ENCODE measurements at regions not wholly inside any gene's neighbourhood (a gene's known extent, or its start where the extent isn't known, plus 50 kb on each side); places are given as distances from the start of the nearest gene placed in this dataset.

DNA sequence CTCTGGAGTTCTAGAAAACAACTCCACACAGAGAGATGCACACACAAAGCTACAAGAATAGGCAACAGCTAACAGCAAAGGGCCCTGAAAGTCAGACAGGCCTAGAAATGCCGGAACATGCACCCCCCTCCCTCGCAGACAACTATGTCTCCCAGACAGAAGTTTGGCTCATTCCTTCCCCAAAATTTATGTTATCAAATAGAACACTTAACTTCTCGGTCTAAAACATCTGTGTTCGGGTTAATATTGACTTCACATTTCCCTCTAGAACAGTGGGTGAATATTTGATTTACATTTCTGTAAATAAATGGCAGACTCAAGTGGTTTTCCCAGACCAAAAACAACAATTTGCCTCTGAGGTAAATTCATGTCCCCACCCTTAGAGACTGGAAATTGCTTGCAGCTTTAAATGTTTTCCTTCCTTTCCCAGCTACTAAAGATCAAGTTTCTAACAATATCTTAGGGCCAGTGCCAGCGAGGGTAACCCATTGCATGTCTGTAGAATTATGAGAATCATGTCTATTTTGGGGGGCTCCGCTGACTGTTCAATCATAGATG lies 92.5 kb upstream of the INHBA start:
- DNase-seq (ENCODE audit: low read depth), result peak; percentile 68

DNA sequence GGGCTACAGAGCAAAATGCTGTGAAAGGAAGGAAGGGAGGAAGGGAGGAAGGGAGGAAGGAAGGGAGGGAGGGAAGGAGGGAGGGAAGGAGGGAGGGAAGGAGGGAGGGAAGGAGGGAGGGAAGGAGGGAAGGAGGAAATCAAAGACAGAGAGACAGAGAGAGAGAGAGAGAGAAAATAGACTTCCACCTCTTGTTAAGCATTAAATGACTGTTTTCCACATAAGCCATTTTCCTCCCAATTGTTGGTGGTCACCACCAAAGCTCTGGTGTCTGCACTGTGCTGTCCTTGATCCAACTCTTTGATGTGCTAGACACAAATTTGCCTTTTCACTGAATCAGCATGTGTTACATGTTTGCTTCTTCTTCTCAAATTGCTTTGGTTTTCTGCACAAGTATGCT lies 90.7 kb upstream of the INHBA start:
- no peak for DNase-seq (ENCODE audit: low read depth)

DNA sequence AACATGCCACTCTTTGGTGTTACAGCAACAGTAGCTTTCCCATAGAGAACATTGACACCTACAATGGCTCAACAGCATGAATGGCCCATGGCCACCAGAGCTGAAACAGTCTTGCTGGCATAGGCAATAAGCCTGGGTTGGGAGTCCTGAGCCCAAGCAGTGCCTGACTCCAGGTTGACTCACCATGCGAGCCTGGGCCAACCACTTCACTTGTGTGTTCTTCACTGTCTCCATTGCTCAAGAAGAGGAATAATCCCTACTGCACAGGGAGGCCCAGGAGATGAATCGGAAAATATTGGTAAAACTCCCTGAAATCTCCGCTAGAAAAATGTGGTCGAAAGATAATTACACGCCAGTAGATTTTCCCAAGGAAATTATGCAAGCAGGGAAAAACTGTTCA lies 89.2 kb upstream of the INHBA start:
- peak; percentile 21 for DNase-seq (ENCODE audit: low read depth)

DNA sequence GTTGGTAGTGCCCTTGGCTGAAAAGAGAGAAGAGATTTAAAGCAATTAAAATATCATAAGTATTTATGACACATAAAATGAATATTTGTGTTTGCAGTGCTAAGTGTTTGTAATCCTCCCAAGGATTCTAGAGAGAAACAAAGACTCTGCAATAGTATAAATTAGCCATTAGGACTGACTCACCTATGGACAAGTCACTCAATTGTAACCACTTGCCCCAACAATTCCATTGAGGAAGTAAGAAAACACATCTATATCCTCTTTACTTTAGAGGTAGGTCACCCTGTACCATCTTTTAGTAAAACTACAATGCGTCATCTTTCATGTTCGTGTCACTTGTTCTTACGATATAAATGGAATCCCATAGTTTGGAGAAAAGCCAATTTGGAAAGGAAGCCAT lies 85.7 kb upstream of the INHBA start:
- peak; percentile 85 for DNase-seq (ENCODE audit: low read depth)

DNA sequence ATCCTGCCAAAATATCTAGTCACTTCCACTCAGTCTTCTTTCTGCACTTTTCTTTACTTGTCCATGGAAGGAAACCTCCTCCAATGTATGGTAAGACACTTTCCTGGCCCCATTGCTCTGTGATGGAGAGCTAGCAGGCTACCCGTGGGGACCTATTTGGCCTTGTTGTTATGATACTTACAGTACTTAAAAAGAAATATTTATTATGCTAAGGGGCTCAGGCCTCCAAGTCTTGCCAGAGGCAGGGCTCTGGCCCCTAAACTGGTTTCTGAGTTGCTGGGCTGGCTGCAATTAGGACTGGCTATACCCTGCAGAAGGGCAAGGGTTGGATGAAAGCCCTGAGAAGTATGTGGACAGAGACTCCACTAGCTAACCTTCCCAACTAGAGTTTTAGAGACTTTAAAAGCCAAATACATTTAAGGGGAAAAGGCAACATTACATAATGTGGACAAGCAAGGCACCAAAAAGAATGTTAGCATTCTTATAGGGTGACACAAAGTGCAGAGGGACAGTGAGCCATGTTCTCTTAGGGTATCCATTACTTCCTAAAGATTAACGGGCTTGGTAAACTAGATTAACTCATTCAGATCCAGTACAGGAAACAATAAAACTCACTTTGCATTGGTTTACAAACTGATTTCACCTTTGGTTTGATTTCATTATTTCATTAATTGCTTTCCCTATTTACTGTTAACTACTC lies 84.9 kb upstream of the INHBA start:
- DNase-seq (ENCODE audit: low read depth), result peak; percentile 51

DNA sequence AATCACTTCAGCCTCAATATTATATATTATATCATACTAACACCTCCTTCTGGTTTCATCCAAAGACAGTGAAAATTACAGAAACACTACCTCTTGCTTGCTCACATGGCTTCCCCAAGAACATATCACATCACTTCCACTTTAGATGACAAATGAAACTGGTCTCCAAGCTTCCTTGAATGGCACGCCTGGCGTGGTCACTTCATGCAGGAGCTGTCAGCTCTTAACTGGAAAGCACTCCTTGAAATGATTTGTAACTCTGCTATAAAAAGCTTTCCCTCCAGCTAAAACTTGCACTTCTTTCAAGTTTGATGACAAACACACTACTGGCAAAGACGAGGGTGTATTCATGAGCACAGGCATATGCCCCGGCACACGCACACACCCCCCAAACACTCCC lies 84.1 kb upstream of the INHBA start:
- peak; percentile 31 for DNase-seq (ENCODE audit: low read depth)

DNA sequence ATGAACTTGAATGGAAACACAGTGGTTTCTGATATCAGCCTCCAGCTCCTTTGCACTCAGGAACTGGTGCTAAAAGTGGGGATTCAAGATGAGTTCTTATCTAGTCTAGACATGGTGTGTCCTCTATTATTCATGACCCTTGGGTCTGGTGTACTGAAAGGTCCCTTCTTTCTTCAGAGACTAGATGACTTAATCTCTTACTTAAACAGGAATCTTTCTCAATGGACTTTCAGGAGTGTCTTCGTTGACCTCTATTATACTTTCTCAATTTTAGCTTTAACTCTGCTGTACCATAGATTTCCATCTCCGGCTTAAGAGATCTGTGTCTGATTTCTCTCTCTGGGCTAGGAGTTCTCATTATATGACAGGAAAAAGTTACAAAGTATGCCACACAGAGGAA lies 83.5 kb upstream of the INHBA start:
- no peak for DNase-seq (ENCODE audit: low read depth)

DNA sequence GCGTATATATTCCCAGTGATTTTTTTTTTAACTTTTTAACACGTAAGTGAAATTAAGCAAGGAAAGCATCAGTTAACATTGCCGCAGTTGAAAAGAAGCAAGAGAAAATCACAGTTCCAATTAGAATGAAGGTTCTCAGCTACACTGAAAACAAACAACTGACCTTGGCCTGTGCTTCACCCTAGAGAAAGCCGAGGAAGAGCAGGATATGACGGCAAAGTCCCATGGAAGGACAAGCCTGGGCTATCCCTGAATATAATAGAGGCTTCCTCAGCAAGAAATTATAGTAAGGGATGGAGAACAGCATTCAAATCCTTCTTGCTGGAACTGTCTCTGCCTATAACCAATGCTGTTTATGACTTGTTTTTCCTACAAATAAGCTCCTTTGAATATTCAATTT lies 83.0 kb upstream of the INHBA start:
- no peak for DNase-seq (ENCODE audit: low read depth)

DNA sequence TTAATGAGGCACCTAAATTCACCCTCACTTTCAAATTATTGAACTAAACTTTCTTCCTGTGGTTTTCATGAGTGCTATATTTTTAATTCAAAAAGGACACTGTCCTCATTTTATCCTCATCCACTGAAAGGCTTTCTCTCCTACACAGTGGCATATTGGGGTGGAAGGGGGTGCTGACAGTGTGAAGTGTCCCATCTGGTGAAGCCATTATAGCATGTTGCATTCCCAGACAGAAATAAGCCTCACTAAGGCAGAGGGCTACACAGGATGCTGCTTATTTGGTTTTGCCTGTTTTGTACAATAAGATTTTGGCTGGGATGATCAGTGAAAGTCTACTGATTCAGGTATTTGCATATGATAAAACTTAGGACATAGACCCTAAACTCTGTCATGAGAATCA lies 82.4 kb upstream of the INHBA start:
- DNase-seq (ENCODE audit: low read depth), result no peak

DNA sequence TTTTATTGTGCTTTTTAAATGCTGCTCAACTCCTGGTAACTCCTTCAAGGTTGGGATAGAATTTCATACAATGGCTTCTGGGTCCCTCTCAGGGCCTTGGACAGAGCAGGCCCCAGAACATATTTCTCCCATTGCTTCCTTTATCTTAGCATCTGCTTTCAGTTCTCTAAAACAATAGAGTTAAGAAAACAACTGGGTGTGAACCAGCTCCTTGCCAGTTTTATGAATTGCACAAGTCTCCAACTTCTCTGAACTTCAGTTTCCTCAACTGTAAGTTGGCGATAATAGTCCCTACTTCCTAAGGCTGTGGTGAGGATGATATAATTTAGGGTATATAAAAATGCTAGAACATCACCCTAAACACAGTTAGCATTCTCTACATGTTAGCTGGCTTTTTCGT lies 77.0 kb upstream of the INHBA start:
- DNase-seq (ENCODE audit: low read depth), result no peak

DNA sequence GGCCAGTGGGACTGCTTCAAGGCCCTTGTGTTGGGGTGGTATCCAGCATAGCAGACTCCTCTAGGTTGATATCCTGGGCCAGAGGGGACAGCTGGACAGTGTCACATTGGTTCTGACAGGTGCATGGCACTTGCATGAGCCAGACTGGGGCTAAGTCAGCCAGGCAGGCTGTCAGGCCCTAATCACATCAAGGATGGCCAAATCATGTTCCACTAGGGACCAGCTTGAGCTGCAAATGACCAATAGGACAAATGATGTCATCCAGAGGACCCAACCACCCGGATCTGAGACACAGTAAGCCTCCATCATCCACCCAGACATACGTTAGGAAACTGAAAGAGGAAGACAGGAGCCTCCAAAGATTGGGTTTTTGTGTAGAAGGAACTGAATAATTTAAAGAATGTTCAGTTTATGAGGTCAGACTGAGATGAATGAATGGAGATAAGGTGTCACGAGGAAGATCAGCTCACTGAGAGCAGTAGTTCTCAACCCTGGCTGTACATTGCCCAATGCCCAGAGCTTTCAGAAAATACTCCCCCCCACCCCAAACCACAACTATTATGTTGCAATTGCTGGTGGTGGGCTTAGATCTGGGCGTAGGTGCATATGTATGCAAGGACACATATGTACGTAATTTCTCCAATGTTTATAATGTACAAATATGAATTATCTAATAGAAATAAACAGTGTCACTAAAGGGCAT lies 75.2 kb upstream of the INHBA start:
- no peak for DNase-seq (ENCODE audit: low read depth)

DNA sequence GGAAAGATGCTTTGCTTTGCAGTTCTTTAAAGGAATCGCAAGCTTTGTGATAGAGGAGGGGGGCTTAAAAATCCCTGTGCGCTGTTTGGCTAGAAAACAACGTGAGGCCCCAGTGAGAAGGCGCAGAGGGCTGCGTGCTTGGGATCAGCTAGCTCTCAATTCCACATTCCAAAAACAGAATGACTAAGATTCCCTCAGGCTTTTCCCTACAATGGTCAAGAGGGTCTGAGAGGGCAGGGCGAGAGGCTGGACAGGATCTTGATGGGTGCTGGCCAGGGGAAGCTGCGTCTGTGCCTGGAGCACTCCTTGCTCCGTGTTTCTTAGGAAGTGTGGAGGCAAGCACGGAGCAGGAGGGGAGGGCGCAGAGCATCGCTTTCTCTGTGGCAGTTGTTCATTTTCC lies 72.1 kb upstream of the INHBA start:
- no peak for DNase-seq (ENCODE audit: low read depth)

DNA sequence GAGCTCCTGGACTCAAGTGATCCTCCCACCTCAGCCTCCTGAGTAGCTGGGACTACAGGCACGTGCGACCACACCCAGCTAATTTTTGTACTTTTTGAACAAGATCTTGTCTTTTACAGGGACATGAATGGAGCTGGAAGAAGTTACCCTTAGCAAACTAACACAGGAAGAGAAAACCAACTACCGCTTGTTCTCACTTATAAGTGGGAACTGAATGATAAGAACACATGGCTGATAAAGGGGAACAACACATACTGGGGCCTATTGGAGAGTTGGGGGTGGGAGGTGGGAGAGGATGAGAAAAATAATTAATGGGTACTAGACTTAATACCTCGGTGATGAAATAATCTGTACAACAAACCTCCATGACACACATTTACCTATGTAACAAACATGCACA lies 70.9 kb upstream of the INHBA start:
- DNase-seq (ENCODE audit: low read depth), result no peak

DNA sequence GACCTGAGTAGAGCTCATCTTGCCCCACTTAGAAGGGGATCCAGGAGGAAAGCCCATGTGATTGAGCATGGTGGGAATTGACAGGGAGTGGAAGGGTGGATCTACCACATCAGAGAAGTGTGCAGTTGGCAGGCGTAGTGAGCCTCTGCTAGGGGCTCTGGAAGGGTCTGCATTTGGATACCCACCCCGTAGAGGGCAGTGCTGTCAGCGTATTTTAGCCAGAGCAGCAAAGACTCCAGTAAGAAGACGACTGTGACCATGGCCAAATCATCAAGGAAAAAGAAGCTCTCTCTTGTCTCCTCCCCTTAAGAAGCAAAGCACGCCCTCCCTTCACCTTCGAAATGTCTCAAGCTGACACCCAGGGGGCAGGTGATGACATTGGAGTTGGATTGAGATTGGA lies 68.8 kb upstream of the INHBA start:
- no peak for DNase-seq (ENCODE audit: low read depth)

DNA sequence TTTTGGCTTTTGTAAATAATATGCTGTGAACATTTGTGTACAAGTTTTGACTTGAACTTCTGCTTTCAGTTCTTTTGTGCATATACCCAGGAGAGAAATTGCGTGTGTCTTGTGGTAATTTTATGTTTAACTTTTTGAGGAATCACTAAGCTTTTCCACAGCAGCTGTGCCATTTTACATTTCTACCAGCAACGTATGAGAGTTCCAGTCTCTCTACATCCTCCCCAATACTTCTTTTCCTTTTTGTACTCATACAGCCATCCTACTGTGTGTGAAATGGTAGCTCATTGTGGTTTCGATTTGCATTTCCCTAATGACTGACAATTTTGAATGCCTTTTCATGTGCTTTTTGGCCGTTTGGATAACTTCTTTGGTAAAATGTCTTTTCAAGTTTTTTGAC lies 66.3 kb upstream of the INHBA start:
- no peak for DNase-seq (ENCODE audit: low read depth)

DNA sequence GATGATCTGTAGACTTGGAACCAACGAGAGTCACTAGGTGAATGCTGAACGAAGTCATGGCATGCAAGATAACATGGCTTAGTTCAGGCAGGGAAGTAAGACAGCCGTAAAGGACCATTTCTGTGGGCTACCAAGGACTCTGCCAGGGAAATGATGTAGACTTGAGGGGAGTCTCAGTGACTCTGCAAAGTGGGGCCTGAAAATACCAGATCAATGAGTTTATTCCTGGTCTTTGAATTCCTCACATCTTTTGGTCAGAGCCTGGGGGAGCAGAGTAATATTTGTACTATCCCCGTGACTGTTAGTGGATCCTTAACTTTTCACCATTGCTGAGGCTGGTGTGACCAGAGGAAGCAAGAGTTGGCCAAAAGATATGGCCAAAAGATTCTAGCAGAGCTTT lies 60.7 kb upstream of the INHBA start:
- DNase-seq (ENCODE audit: low read depth), result no peak

DNA sequence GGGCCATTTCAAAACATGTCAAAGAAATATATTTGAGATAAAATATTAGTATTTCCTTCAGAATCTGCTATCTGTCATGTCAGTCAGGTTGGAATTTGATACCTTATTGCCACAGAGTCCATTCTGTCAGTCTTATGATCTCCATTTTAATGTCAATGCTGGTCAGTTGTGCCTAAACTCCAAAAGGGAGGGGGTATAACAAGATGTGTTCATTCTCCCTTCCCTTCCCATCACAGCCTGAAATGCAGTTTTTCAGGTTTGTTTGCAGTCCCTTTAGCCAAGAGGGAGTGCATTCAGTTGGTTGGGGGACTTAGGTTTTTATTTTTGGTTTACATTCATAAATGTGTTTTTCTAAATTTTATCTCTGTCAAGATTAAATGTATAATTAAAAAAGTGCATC lies 59.8 kb upstream of the INHBA start:
- no peak for DNase-seq (ENCODE audit: low read depth)

DNA sequence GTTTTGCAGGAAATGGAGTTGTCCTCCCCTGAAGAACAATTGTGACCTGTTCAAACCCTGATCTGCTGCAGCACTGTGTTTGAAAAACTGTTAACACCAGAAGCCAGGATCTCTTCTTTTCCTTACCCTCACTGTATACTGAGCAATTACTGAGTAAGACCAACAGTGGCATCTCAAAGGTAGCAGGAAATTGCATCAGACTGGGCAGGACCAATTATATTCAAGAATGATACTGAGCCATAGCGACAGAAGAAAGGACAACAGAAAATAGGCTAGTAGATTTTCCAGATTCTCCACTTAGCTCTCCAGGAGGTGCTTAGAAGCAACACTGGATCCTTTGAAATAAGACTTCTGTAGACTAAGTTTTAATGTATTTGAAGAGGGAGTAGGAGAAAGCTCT lies 57.4 kb upstream of the INHBA start:
- DNase-seq (ENCODE audit: low read depth), result no peak

DNA sequence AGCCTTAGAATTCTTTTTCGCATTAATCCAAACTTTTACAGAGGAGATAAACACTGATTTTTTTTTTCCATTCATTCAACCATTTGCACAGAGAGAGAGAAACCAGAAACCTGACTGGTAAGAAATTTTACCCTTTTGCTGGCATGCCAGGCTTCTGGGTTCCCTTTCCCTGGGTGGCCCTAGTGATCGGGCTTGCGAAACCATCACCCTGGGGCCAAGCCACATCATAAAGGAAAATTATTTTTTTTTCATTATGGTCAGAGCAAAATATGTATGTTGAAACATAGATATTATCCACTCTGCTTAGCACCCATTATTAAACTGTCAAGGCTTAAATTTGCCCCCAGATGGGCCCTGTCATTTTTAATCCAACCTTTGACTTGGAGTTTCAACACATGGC lies 55.4 kb upstream of the INHBA start:
- no peak for DNase-seq (ENCODE audit: low read depth)

DNA sequence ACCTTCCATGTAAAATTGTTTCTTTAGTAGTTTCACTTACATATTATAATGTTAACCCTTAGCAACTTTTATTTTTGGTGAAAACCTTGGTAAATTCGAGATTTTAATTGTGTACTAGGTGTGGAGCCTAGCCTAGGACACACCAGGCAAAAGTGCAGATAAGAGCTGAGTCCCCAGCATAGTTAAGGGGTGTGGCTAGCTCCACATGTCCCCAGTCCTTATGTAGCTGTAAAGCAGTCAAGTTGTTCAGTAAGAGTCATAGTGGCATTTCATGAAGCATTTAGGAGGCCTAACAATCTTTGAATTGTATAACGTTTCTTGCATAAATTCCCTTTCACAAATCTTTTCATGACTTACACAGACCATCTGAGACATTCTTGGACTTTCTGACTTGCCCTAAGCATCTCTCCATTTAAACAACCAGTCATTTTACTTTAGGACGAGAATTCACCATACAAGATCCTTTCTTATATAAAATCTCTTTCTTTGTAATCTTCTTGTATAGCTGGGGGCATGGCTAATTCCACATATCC lies 53.8 kb upstream of the INHBA start:
- DNase-seq (ENCODE audit: low read depth), result no peak

DNA sequence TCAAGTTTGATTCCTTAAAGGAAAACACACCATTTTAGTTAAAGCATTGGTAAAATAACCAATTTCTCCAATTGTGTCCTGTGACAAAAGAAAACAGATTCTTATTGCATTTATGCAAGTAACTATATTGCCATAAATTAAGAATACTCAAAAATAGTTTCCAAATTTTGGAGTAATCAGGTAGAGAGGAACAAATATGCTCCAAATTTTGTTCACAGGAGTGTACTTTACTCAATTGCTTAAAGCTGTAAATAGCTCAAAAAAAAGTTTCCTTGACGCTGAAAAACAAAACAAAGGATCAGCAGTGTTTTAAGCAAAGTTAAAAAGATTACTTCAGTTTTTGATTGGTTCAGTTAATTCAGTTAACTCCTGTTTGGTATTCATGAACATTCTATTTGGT lies 52.2 kb upstream of the INHBA start:
- peak; percentile 6 for DNase-seq (ENCODE audit: low read depth)

DNA sequence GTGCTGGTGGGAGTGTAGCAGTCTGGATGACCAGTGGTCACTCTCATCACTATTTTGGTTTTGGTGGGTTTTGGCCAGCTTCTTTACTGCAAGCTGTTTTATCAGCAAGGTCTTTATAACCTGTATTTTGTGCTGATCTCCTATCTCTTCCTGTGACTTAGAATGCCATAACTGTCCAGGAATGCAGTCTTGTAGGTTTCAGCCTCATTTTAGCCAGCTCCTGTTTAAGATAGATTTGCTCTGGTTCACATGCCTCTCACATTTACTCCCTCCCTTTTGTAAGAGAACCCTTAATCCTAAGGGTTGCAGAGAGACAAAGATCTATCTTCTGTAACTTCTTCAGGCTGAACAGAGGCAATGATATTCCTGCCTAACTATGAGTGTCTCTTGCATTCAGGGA lies 51.2 kb upstream of the INHBA start:
- no peak for DNase-seq (ENCODE audit: low read depth)

All from renal cortical epithelial cell (primary cell).